ENCODE measurements at regions not wholly inside any gene's neighbourhood (a gene's known extent, or its start where the extent isn't known, plus 50 kb on each side); places are given as distances from the start of the nearest gene placed in this dataset.
"Not testable (repeated sequence)": the region's sequence is repeated elsewhere in the genome, so short reads cannot be mapped to it uniquely, and the experiment has no call there.

DNA sequence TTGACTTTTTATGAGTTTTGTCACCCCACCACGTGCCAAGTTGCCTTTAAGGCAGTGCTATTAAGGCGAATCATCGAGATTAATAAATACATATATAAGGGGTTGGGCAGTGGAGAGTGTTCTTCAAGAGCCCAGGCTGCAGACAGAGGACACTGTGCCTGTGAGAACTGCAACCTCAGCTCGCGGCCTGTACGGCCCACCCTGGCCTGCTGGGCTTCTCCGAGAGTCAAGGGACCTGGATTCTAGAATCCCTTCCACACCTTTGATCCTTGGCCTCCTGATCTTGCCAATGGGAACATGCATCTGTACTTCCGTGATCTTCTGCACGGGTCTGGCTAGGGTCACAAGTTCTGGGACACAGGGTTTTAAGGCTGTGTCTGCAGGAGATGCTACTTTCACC lies 54.5 kb downstream of the IRX5 start:
- DNase-seq (ENCODE audit: extremely low read depth, low read depth) = no peak

DNA sequence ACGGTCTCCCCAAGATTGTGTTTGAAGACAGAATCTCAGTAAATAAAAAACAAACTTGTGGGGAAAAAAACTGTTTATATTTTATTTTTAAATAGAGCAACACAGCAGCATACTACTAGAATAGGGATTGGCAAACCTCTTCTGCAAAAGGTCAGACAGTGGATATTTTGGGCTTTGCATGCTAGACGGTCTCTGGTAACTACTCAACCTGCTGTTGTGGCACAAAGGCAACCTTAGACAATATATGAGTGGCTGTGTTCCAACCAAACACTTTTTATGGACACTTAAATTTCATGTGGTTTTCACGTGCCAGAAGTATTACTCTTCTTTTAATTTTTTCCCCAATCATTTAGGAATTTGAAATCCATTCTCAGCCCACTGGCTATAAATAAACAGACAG lies 55.0 kb downstream of the IRX5 start:
- no peak for DNase-seq (ENCODE audit: extremely low read depth, low read depth)

DNA sequence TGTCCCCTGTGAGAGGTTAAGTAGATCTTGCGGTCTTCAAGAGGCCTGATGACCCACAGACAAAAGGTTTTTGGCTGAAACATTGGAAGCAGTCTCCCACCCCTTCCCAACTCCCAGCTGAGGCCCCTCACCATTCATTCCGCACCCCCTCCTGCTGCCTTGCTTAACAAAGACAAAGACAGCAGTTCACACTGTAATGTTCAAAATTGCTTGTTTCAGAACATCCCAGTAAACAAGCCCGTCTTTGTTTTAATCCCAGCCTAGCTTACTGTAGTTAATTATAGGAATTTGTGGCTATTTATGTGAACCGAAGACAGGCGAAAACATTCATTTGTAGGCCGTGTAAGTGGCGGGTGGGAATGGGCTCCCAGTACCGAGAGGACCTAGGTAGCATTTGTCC lies 55.7 kb downstream of the IRX5 start:
- no peak for DNase-seq (ENCODE audit: extremely low read depth, low read depth)

DNA sequence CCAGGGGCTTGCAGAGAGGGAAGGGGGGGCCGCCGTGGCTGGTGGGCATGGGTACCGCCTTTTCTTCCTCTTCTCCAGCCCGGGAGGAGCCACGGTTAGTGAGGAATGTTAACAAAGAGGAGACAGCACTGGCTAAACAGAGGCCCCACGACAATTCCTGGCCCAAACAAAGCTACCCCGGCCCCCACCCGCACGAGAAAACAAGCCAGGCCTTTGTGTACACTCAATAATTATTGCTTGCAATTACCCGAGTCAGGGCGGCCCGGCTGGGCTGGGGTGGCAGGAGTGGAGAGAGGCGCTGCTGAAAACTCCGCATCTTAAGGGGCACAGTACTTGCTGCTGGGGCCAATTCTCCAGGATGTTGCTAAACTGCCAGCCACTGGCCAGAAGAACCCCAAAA lies 56.4 kb downstream of the IRX5 start:
- no peak for DNase-seq (ENCODE audit: extremely low read depth, low read depth)

DNA sequence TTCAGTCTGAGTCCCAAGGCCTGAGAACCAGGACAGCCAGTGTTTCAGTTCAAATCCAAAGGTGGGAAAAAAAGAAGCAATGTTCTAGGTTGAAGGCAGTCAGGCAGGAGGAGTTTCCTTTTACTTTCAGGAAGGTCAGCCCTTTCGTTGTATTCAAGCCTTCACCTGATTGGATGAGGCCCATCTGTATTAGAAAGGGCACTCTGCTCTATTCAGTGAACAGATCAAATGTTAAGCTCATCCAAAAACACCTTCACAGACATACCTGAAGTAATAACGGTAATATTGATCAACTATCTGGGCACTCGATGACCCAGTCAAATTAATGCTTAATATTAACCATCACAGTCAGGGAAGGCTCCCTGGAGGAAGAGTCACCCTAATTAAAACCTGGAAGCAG lies 60.9 kb downstream of the IRX5 start:
- no peak for DNase-seq (ENCODE audit: extremely low read depth, low read depth)

DNA sequence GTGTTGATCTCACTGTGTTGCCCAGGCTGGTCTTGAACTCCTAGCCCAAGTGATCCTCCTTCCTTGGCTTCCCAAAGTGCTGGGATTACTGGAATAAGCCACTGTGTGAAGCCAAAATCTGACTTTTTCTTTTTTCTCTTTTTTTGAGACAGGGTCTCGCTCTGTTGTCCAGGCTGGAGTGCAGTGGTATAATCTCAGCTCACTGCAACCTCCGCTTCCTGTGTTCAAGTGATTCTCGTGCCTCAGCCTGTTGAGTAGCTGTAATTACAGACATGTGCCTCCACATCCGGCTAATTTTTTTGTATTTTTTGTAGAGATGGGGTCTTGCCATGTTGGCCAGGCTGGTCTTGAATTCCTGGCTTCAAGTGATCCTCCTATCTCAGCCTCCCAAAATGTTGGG lies 61.3 kb downstream of the IRX5 start:
- not testable (repeated sequence) for DNase-seq (ENCODE audit: extremely low read depth, low read depth)

DNA sequence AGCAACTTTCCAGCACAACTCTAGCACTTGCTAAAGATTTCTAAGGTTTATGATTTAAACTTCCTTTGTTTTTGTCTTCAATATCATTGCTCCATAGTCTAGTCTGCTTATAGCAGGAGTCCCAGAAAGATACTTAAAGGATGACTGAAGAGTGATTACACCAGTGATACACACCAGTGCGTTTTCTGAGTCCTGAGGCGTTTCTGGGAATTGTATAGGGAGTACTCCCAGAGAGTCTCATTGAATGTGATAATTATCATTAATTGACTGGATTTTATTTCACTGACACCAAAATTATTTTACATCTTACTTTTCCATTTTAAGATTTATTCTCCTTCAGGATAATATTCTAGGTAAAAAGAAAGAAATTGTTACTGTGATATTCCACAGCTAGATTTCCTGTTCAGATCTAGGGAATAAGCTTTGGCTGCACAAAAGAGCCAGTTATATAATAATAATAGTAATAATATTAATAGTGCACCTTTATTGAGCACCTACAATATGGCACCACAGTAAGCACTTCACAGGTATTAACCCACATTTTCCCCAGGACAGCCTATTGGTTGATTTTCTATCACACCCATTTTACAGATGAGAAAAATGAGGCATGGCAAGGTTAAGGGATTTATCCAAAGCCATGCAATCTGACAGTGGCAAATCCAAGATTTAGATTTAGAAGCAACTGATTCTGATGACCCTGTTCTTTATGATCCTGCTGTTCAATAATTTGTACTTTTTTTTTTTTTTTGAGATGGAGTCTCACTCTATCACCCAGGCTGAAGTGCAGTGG lies 62.6 kb downstream of the IRX5 start:
- no peak for DNase-seq (ENCODE audit: extremely low read depth, low read depth)

DNA sequence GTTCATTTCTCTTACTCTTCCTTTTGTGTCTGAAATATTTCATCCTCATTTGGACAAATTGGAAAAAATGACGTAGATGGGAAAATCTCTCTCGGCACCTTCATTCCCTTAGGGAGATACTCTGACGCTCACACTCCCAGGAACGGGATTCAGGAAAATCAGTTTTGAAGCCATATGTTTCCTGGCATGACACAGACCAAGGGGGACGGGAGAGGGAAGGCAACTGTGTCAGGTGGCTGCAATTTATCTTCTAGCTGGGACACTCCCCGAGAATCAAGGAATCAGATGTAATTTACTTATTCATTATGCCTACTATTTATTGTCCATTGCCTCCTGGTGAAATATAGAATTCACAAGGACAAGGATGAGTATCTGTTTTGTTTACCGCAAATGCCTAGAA lies 65.5 kb downstream of the IRX5 start:
- no peak for DNase-seq (ENCODE audit: extremely low read depth, low read depth)

DNA sequence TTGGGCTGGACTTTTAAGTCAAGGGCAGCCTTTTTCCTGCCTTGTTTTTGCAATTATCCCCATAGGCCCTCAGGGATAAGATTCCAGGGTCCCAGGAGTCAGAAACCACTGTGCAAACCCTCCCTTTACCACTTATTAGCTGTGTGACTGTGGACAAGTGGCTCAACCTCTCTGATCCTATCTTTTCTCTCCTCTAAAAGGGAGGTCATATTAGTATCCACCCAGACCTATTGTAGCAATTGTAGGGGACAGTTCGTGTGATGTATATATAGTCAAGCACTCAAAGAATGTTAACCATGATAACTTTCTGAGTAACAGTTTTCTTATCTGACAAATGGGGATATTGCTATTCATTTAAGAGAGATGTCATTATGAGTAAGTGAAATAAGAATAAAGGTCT lies 68.2 kb downstream of the IRX5 start:
- DNase-seq (ENCODE audit: extremely low read depth, low read depth) = no peak

DNA sequence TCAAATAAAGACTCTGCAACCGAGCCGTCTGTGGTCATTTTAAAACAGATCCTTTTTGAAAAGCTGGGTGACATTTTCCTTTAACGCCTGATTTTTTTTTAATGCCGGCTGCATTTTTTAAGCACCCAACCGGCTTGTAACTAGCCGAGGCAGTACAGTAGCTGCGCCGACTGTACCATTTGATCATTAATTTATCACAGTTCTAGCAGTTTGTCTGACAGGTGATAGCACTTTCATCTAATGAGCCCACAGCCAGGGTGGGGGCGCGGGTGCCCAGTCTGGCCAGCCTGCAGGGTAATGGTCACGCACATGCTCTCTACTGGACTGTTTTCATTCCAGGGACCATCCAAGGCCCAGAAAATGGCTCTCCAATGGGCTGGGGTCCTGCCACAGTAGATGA lies 68.8 kb downstream of the IRX5 start:
- no peak for DNase-seq (ENCODE audit: extremely low read depth, low read depth)

DNA sequence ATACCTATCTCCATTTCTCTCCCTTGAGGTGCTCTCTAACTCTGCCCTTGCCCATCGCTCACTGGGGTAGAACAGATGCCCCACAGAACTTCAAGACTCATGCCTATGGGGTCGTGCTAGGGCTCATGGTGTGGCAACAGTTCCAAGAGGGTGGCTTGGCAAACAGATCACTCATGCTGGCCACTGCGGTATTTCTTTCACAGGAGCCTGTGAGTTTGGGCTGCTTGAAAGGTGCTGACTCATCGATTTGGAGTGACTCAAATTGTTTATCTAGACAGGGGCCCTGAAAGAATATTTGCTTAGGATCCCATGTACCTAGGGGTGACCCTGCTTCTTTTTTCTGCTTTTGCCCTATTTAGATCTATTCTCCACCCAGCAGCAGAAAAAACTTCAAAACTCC lies 69.9 kb downstream of the IRX5 start:
- no peak for DNase-seq (ENCODE audit: extremely low read depth, low read depth)

DNA sequence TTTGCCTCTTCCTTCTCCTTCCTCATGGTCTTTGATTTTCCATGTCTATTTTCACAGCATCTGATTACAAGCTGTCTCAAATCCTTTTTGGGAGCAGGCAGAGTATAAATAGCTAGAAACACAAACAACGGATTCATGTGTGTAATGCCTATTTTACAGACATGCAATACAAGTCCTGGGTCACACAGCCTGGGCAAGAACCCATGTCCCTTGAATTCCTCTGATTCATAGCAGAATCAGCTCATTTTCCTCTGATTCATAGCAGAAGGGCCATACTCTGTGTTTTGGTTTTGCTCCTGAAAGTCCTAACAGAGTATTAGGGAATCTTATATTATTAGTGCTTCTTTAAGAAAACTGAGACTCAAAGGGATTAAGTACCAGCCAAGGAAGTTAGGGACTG lies 71.3 kb downstream of the IRX5 start:
- no peak for DNase-seq (ENCODE audit: extremely low read depth, low read depth)

DNA sequence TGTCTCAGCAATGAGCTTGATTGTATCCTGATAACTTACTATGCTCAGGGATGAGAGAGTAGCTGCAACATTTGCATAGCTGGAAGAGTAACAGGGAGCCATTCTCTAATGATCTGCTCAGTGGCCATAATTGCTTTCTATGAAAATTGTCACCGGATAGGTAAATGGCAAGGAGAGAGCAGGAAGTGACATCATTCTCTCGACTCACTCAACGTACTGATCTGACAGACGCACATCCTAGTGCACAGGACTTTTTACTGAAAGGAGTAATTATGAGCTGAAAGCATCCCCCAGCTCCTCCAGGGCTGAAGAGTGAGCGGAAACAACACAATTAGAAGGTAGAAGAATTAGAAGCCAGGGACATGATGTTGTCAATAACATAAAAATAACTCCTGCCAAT lies 71.8 kb downstream of the IRX5 start:
- DNase-seq (ENCODE audit: extremely low read depth, low read depth) = no peak

DNA sequence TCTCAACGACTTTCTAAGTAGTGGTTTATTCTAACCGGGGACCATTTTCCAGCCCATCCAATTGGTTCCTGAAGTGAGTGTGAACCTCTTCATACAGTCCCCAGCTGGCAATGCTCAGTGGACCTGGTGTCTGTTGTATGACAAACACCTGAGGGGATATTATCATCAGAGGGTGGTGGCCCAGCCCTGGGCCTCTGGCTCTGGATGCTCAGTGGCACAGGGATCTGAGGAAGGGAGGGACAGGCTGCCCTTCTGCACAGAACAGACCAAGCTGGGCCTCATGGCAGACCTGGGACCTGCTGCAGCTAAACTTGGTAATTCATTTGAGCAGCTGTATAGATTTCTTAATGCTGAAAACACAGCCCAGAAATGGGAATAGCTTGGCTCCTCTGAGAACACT lies 72.6 kb downstream of the IRX5 start:
- DNase-seq (ENCODE audit: extremely low read depth, low read depth) = no peak

DNA sequence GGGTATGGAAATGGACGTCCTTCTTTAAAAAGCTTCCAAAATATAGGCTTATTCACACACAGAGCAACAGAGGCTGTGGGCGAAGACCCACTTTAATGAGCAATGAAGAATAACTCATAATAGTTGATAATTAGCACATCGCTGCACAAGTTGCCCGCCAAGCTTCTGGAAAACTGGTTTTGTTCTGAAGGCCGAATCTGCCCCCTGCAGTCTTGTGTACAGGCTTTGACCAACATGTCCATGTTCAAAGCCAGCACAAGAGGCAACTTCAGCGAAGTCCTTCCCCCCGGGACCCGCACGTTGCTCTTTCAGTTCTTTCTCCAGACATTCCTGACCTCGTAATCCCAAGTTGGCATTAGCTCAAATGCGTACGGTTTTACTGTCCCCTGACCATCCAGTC lies 73.3 kb downstream of the IRX5 start:
- no peak for DNase-seq (ENCODE audit: extremely low read depth, low read depth)

DNA sequence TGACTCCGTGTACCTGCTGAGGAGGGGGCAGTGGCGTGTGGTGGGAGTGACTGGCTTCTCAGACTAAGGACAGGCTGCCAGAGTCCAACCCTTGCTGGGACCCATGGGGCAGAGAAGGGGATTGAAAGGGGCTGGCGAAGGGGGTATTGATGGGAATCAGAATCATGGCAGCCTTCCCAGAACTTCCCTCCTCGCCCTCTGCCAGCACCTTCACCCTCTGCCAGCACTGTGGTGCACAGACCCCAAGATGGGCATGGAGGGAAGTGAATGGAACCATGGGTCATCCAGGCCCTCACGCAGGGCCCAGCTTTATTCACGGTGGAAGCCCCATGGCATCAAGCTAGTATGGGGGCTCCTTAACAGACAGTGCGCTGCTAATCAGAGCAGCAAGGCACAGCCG lies 76.8 kb downstream of the IRX5 start:
- no peak for DNase-seq (ENCODE audit: extremely low read depth, low read depth)

DNA sequence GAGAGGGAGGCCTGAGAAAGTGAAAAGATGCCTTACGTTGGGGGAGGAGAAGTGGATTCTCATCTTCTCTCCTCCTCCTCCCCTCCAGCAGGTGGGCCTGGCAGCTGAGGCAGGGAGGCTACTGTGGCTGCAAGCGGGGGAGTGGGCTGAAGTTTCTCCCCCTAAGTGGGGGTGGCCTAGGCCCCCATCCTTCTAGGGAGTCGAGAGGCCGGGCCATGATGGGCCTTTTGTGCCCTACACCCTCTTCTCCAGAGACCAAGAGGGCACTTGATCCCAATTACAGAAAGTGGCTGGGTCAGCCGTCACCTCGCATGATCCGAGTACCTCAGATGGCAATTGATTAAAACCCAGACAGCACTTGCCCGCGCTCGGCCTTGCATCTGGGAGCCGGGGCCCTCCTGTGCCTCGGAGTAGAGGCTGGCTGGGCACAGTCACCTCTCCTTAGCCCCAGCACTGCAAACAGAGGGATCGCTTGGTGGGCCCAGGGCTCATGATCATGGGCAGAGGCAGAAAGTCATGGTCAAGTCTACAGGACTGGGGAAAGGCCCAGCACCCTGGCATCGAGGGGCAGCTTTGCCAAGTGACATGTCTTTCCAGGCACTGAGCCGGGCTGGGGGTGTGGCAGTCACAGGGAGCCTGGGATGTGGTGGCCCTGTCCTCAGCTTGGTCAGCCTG lies 78.3 kb downstream of the IRX5 start:
- no peak for DNase-seq (ENCODE audit: extremely low read depth, low read depth)

DNA sequence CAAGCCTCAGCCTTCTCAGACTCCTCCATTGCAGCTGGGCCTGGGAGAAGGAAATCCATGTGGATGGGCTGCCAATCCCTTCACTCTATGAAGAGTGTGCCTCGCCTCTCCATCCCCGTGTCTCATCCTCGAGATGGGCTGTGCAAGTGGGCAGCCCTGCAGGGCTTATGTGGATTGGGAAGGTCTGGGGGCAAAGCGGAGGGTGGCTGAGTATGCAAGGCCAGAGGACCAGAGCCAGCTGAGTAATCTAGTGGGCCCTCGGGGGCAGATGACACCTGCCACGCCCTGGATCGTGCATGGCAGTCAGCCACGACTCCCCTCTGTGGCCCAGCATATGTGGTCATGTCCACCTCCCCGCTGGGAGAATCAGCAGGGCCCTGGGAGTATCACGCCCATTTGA lies 78.9 kb downstream of the IRX5 start:
- DNase-seq (ENCODE audit: extremely low read depth, low read depth) = no peak

DNA sequence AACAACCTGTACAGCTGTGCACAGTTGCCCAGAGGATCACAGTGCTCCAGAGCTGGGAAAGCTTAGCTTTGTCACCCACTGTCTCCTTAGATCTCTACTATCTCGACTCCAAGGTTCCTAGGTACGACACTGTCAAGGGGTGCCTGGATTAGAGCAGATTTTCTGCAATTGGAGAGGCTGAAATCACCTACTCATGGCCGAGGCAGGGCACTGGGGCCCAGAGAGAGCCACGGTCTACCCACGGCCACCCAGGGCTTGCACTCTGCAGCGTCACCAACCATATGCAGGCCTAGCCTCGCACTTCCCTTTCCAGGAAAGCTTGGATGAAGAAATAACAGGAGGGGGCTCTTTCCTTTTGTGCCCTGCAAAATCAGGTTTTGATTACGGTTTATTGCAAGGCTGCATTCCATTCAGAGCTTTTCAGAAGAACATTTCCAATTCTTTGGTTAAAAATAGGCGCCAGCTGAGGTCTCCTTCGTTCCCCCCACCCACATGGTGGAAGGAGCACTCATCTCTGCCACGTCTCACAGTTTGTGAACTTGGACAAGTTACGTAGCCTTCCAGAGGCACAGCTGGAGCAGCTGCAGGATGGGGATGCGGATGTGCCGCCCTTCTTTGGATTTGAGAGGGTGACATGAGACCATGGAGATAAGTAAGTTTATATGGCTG lies 80.0 kb downstream of the IRX5 start:
- DNase-seq (ENCODE audit: extremely low read depth, low read depth) = no peak

DNA sequence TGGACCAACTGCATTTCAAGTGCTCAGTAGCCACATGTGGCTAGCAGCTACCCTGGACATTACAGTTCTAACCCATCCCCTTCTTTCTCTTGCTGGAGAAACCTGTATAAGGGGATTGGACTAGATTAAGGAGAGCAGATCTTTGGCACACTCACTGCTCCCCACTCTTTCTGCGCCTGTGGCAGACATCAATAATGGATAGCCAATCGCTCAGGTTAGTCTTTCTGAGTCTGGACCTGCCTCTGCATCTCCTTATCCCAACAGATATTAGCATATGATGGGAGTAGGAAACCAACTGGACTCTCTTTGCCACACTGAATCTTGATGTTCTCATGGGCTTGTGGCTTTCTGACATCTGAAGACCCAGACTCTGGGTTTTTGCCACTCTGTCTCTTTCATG lies 81.7 kb downstream of the IRX5 start:
- DNase-seq (ENCODE audit: extremely low read depth, low read depth) = no peak

DNA sequence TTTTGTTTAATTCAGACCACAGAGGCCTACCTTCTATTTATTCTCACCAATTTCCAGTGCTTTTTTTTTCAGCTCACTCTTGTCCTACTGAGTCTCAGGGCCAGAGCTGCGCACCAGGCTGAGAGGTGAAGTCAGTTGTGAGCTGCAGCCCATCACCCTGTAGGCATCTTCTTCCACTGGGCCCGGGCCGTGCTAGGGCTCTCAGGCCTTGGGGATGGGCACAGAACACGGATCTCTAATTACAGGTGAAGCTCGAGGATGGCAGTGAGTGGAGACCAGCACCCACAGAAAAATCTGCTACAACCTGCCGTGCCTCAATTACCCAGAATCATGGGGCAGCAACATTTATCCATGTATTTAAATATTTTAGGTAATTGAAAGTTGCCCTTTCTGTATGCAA lies 82.1 kb downstream of the IRX5 start:
- no peak for DNase-seq (ENCODE audit: extremely low read depth, low read depth)

DNA sequence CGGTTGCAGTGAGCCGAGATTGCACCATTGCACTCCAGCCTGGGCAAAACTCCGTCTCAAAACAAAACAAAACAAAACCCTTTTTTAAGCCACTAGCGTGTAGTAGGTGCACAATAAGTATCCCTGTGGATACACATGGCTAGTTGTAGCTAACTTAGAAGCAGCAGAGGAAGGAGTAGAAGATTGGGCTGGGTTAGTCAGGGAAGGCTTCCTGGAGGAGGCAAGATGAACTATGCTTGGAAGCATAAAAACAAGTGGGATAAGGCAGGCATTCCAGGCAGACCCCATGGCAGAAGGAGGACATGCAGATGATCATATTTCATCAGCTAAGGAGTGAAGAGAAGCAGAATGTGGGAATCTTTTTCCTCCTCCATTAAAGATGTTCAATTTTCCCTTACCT lies 83.4 kb downstream of the IRX5 start:
- no peak for DNase-seq (ENCODE audit: extremely low read depth, low read depth)

Data from NCI-H460 (cell line).